SK-N-SH (cell line): ENCODE measurements at regions not wholly inside any gene's neighbourhood (a gene's known extent, or its start where the extent isn't known, plus 50 kb on each side); places are given as distances from the start of the nearest gene placed in this dataset.

Source experiments
- CTCF ChIA-PET: fragments of 300-600, 350-600 bp; formaldehyde crosslinking; extraction: SDS; loops from one replicate; lab custom pipeline; 2021; lab: Yijun Ruan, JAX
- POLR2A ChIA-PET: fragments of 350-600 bp; sonication (Branson Sonifier 250); formaldehyde crosslinking; extraction: SDS; loops from one replicate; lab custom pipeline; 2020; ENCODE audit warnings: antibody characterized with exemption, inconsistent platforms; lab: Yijun Ruan, JAX
- DNase-seq: peaks from one replicate; pipeline ENCODE4 v3.0.0; 2012
- H2AFZ ChIP-seq: fragments of 200-600 bp; sonication (generic); 2 replicates; pipeline ENCODE4 v1.8.1; 2016; ENCODE audit warnings: antibody characterized with exemption, mild to moderate bottlenecking, low read depth
- H3F3A ChIP-seq: fragments of 200-600 bp; sonication (generic); replicated peaks from 2 replicates; pipeline ENCODE3; 2016; ENCODE audit warnings: antibody characterized with exemption, mild to moderate bottlenecking; ENCODE audit not compliant: insufficient read depth
- H3K27ac ChIP-seq, 2 experiments: fragments of 200-500 bp in 1 of 2; fragments of 200-600 bp in 1 of 2; sonication (Bioruptor generic) in 1 of 2; sonication (generic), shearing (Covaris generic) in 1 of 2; 2 replicates each; pipeline versions ENCODE4 v1.5.1 to v1.6.1; 2014 to 2016; ENCODE audit warnings: low read depth in 2 of 2, inconsistent platforms in 1 of 2, low read length in 1 of 2, mild to moderate bottlenecking in 1 of 2, mixed read lengths in 1 of 2
- H3K27me3 ChIP-seq: fragments of 200-600 bp; sonication (generic), shearing (Covaris generic); 2 replicates; pipeline ENCODE4 v1.6.1; 2016; ENCODE audit warnings: mixed run types; ENCODE audit not compliant: insufficient read depth
- H3K36me3 ChIP-seq, 2 experiments: fragments of 200-500 bp in 1 of 2; fragments of 200-600 bp in 1 of 2; sonication (Bioruptor generic) in 1 of 2; sonication (generic) in 1 of 2; replicated peaks in 1 of 2; 2 replicates each; pipeline versions ENCODE3 to v1.5.1; 2014 to 2016; ENCODE audit warnings: low read length in 1 of 2, mild to moderate bottlenecking in 1 of 2; ENCODE audit not compliant: insufficient read depth in 2 of 2, control insufficient read depth in 1 of 2
- H3K4me1 ChIP-seq, 2 experiments: fragments of 200-500 bp in 1 of 2; fragments of 200-600 bp in 1 of 2; sonication (Bioruptor generic) in 1 of 2; sonication (generic), shearing (Covaris generic) in 1 of 2; 2 replicates each; pipeline versions ENCODE4 v1.5.1 to v1.6.1; 2014 to 2016; ENCODE audit warnings: low read depth in 1 of 2, low read length in 1 of 2, mixed run types in 1 of 2; ENCODE audit not compliant: insufficient read depth in 2 of 2, control insufficient read depth in 1 of 2
- H3K4me2 ChIP-seq: fragments of 200-600 bp; sonication (generic), shearing (Covaris generic); 2 replicates; pipeline ENCODE4 v1.6.1; 2017; ENCODE audit warnings: mixed run types
- H3K4me3 ChIP-seq, 2 experiments: fragments of 200-500 bp in 1 of 2; fragments of 200-600 bp in 1 of 2; sonication (Bioruptor generic) in 1 of 2; sonication (generic), shearing (Covaris generic) in 1 of 2; 2 replicates each; pipeline versions ENCODE4 v1.5.1 to v1.8.1; 2014 to 2016; ENCODE audit warnings: low read depth in 2 of 2, inconsistent platforms in 1 of 2, low read length in 1 of 2, mild to moderate bottlenecking in 1 of 2, mixed read lengths in 1 of 2, moderate library complexity in 1 of 2
- H3K79me2 ChIP-seq: fragments of 200-600 bp; sonication (generic); 2 replicates; pipeline ENCODE4 v1.8.1; 2017; ENCODE audit warnings: mild to moderate bottlenecking; ENCODE audit not compliant: insufficient read depth
- H3K9ac ChIP-seq: fragments of 200-600 bp; sonication (generic); 2 replicates; pipeline ENCODE4 v1.6.1; 2017; ENCODE audit warnings: mixed run types
- H3K9me2 ChIP-seq: fragments of 200-600 bp; sonication (generic); 2 replicates; pipeline ENCODE4 v1.6.1; 2017; ENCODE audit warnings: mixed run types
- H3K9me3 ChIP-seq: fragments of 200-600 bp; sonication (generic); 2 replicates; pipeline ENCODE4 v1.6.1; 2017; ENCODE audit warnings: mixed run types, mild to moderate bottlenecking, moderate library complexity
- H4K20me1 ChIP-seq: fragments of 200-600 bp; sonication (generic); 2 replicates; pipeline ENCODE4 v1.6.1; 2017; ENCODE audit warnings: mild to moderate bottlenecking, mixed run types; ENCODE audit not compliant: insufficient read depth
- CHD2 ChIP-seq: fragments of 150-350 bp; IDR thresholded peaks from 2 replicates; pipeline ENCODE4 v1.6.1; 2018; ENCODE audit warnings: low read length; ENCODE audit not compliant: partially characterized antibody
- ELF1 ChIP-seq: IDR thresholded peaks from 2 replicates; pipeline ENCODE4 v1.4.0; 2012
- EP300 ChIP-seq, 2 experiments: IDR thresholded peaks; 2 replicates each; pipeline versions ENCODE4 v1.4.0 to v1.6.1; 2012; ENCODE audit warnings: borderline replicate concordance in 1 of 2, low read depth in 1 of 2, low read length in 1 of 2
- FOXJ3 ChIP-seq: sonication (generic); formaldehyde crosslinking; IDR thresholded peaks from 2 replicates; pipeline ENCODE4 v1.5.1; 2020; ENCODE audit warnings: mild to moderate bottlenecking, missing genetic modification reagents
- FOXM1 ChIP-seq: IDR thresholded peaks from 2 replicates; pipeline ENCODE4 v1.4.0; 2012; ENCODE audit warnings: low read depth, mild to moderate bottlenecking
- GATA2 ChIP-seq: sonication (generic); formaldehyde crosslinking; IDR thresholded peaks from 2 replicates; pipeline ENCODE4 v1.5.0; 2020; ENCODE audit warnings: mild to moderate bottlenecking, missing genetic modification reagents
- JUND ChIP-seq: IDR thresholded peaks from 2 replicates; pipeline ENCODE4 v1.4.0; 2012
- MEF2A ChIP-seq: IDR thresholded peaks from 2 replicates; pipeline ENCODE4 v1.4.0; 2012; ENCODE audit warnings: low read depth, borderline replicate concordance
- MXI1 ChIP-seq: IDR thresholded peaks from 2 replicates; pipeline ENCODE4 v1.6.1; 2012; ENCODE audit warnings: mild to moderate bottlenecking, low read depth, low read length, improper control_type of control experiment
- NRF1 ChIP-seq: IDR thresholded peaks from 2 replicates; pipeline ENCODE4 v1.6.1; 2012; ENCODE audit warnings: low read depth, mild to moderate bottlenecking, low read length
- POLR2AphosphoS5 ChIP-seq: IDR thresholded peaks from 2 replicates; pipeline ENCODE4 v1.6.1; 2012; ENCODE audit warnings: low read depth, low read length
- RAD21 ChIP-seq: IDR thresholded peaks from 2 replicates; pipeline ENCODE4 v1.6.1; 2012; ENCODE audit warnings: mild to moderate bottlenecking, low read length
- RFX5 ChIP-seq: IDR thresholded peaks from 2 replicates; pipeline ENCODE4 v1.6.1; 2012; ENCODE audit warnings: mild to moderate bottlenecking, improper control_type of control experiment, low read length
- SMC3 ChIP-seq: IDR thresholded peaks from 2 replicates; pipeline ENCODE4 v1.6.1; 2012; ENCODE audit warnings: low read depth, low read length, improper control_type of control experiment
- TCF12 ChIP-seq: IDR thresholded peaks from 2 replicates; pipeline ENCODE4 v1.4.0; 2012
- WGBS: methylation state at CpG from one replicate; pipeline ENCODE4 v1.1.6; 2017; ENCODE audit warnings: low lambda C conversion rate; 5-methylcytosine and 5-hydroxymethylcytosine counted together
- TF ChIP-seq, protein P1 (sequence below): IDR thresholded peaks from 2 replicates; pipeline ENCODE4 v1.4.0; 2012; ENCODE audit warnings: low read depth

DNA sequence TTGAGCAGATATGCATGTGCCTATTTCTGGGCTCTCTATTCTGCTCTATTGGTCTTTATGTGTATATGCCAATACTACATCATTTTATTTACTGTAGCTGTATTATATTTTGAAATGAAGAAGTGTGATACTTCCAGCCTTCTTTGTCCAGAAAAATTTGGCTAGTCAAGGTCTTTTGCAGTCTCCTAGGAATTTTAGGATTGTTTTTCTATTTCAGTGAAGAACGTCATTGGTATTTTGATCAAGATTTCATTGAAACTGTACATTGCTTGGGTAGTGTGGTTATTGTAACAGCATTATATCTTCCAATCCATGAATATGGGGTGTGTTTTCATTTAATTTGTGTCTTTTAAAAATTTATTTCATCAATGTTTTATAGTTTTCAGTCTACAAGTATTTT, 400.3 kb downstream of the AASDHPPT start:
- CTCF ChIA-PET, result interaction anchor here (0.6 kb wide), 1 partner anchor 24 kb away, joined by 3 read pairs; no protein-coding TSS in a partner anchor
- H4K20me1 ChIP-seq, result no peaks in the 10 kb centered on the region
- H3K4me1 ChIP-seq, result no peaks in the 10 kb centered on the region
- POLR2A ChIA-PET, result no interaction called here
- TF ChIP-seq CHD2 (no peak), EP300 (IDR thresholded peaks at IDR 0.05; ENCODE audit: borderline replicate concordance in 1 of 2, low read depth in 1 of 2, low read length in 1 of 2) (no peak), TCF12 (no peak), NRF1 (no peak), FOXJ3 (CRISPR knock-in tag) (no peak), RFX5 (no peak), MEF2A (no peak), FOXM1 (no peak), JUND (no peak), SMC3 (no peak)
- H3K9ac ChIP-seq, result no peak overlapping the region
- H3K4me3 ChIP-seq, result no peak overlapping the region
- no peak overlapping the region for H3K4me2 ChIP-seq
- H3K9me2 ChIP-seq, result no peaks in the 10 kb centered on the region
- WGBS, result 66% methylated on average over 1 of the region's 1 CpG
- no peaks in the 10 kb centered on the region for H3K27me3 ChIP-seq
- H3F3A ChIP-seq, result no peaks in the 10 kb centered on the region
- H2AFZ ChIP-seq, result no peak overlapping the region
- no peak overlapping the region for H3K27ac ChIP-seq
- DNase-seq, result no peak
- no peaks in the 10 kb centered on the region for H3K9me3 ChIP-seq
- H3K36me3 ChIP-seq, result no peaks in the 10 kb centered on the region
- H3K79me2 ChIP-seq, result no peaks in the 10 kb centered on the region

DNA sequence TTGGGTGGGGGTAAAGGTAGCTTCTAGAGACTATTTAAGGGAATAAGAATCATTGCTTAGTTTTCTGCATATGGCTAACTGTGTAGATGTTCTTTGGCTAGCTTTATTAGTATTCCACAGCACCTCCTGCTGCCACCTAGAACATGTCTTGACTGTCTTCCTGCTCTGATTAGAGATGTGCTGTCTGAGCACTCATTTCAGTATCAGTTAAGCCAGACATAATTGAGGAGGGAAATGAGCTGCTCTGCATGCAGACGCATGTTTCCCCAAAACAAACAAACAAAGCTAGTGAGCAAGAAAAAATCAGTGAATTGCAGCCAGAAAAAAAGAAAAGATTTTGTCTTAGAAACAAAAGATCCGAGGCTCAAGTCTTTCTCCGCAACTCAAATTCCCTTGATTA, 402.2 kb downstream of the AASDHPPT start:
- Histone ChIP-seq H3K36me3 (no peaks in the 10 kb centered on the region), H3K4me2 (no peak overlapping the region), H3F3A (no peaks in the 10 kb centered on the region), H3K9ac (no peak overlapping the region), H3K27ac (no peak overlapping the region), H3K4me3 (no peak overlapping the region), H3K9me3 (no peaks in the 10 kb centered on the region), H2AFZ (no peak overlapping the region), H3K9me2 (no peaks in the 10 kb centered on the region), H4K20me1 (no peaks in the 10 kb centered on the region), H3K27me3 (no peaks in the 10 kb centered on the region), H3K79me2 (no peaks in the 10 kb centered on the region), H3K4me1 (no peaks in the 10 kb centered on the region)
- CTCF ChIA-PET, result interaction anchor here (1.0 to 1.3 kb wide), 2 partner anchors 17 to 70 kb away, joined by 3 read pairs; no protein-coding TSS in a partner anchor
- TF ChIP-seq POLR2AphosphoS5 (no peak), ELF1 (no peak), FOXM1 (no peak), RFX5 (no peak), RAD21 (no peak), EP300 (IDR thresholded peaks at IDR 0.05; ENCODE audit: borderline replicate concordance in 1 of 2, low read depth in 1 of 2, low read length in 1 of 2) (no peak), MXI1 (no peak), GATA2 (CRISPR knock-in tag) (no peak)
- TF ChIP-seq, protein P1, sequence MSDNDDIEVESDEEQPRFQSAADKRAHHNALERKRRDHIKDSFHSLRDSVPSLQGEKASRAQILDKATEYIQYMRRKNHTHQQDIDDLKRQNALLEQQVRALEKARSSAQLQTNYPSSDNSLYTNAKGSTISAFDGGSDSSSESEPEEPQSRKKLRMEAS, result no peak
- POLR2A ChIA-PET, result no interaction called here
- 80% methylated on average over 3 of the region's 3 CpGs for WGBS
- DNase-seq, result no peak
